Stimulated activated naive B cell treated with anti-CD40 and anti-IgM and Interleukin-4, amounts not matched to agents 10 μg/mL and 1 μg/mL and 100 μg/mL, for 72 hours (primary cell): ENCODE measurements at regions not wholly inside any gene's neighbourhood (a gene's known extent, or its start where the extent isn't known, plus 50 kb on each side); places are given as distances from the start of the nearest gene placed in this dataset.
"Not testable (repeated sequence)": the region's sequence is repeated elsewhere in the genome, so short reads cannot be mapped to it uniquely, and the experiment has no call there.

Source experiments
- ATAC-seq, 2 donors: fragments of 150-1000 bp; cut with Tn5 transposase; replicated peaks; 2 replicates each; pipeline ENCODE4 v1.10.0; 2021; ENCODE audit warnings: moderate library complexity in 1 of 2
- DNase-seq: peaks from one replicate; pipeline ENCODE4 v3.0.0; 2021
- H3K27ac Mint-ChIP-seq: one replicate; pipeline ENCODE4 v1.8.0; 2022; ENCODE audit warnings: mild to moderate bottlenecking, mixed read lengths
- H3K27me3 Mint-ChIP-seq, 2 donors: one replicate each; pipeline ENCODE4 v1.8.0; 2022; ENCODE audit warnings: mixed read lengths in 2 of 2
- H3K36me3 Mint-ChIP-seq, 2 donors: one replicate each; pipeline ENCODE4 v1.8.0; 2022; ENCODE audit warnings: mixed read lengths in 2 of 2, mild to moderate bottlenecking in 1 of 2
- H3K4me1 Mint-ChIP-seq, 2 donors: one replicate each; pipeline ENCODE4 v1.8.0; 2022; ENCODE audit warnings: mixed read lengths in 2 of 2, mild to moderate bottlenecking in 1 of 2
- H3K4me3 Mint-ChIP-seq, 2 donors: one replicate each; pipeline ENCODE4 v1.8.0; 2022; ENCODE audit warnings: mild to moderate bottlenecking in 2 of 2, mixed read lengths in 2 of 2, moderate library complexity in 1 of 2
- H3K9me3 Mint-ChIP-seq, 2 donors: one replicate each; pipeline ENCODE4 v1.8.0; 2022; ENCODE audit warnings: mixed read lengths in 2 of 2, mild to moderate bottlenecking in 1 of 2

GRCh38 chr6:57985734-57986133 is 668.3 kb downstream of the PRIM2 start:
- H3K9me3 Mint-ChIP-seq, ATAC-seq, H3K36me3 Mint-ChIP-seq, H3K4me1 Mint-ChIP-seq, DNase-seq, H3K27me3 Mint-ChIP-seq, H3K27ac Mint-ChIP-seq, H3K4me3 Mint-ChIP-seq: not testable (repeated sequence)

GRCh38 chr6:57986584-57986983 is 669.2 kb downstream of the PRIM2 start:
- ATAC-seq, result peak; percentile 98
- H3K9me3 Mint-ChIP-seq, H3K27ac Mint-ChIP-seq, H3K4me3 Mint-ChIP-seq, H3K36me3 Mint-ChIP-seq, H3K27me3 Mint-ChIP-seq, H3K4me1 Mint-ChIP-seq, DNase-seq: not testable (repeated sequence)

GRCh38 chr6:57989520-57990080 is 672.2 kb downstream of the PRIM2 start:
- H3K9me3 Mint-ChIP-seq, H3K4me1 Mint-ChIP-seq, ATAC-seq, H3K4me3 Mint-ChIP-seq, H3K27me3 Mint-ChIP-seq, DNase-seq, H3K27ac Mint-ChIP-seq, H3K36me3 Mint-ChIP-seq: not testable (repeated sequence)

GRCh38 chr6:57998858-57999619 is 681.6 kb downstream of the PRIM2 start:
- not testable (repeated sequence) for H3K36me3 Mint-ChIP-seq, H3K4me3 Mint-ChIP-seq, H3K27me3 Mint-ChIP-seq, DNase-seq, H3K27ac Mint-ChIP-seq, H3K9me3 Mint-ChIP-seq, H3K4me1 Mint-ChIP-seq, ATAC-seq

- H3K36me3 Mint-ChIP-seq, H3K27me3 Mint-ChIP-seq, ATAC-seq, H3K4me3 Mint-ChIP-seq, H3K9me3 Mint-ChIP-seq, H3K4me1 Mint-ChIP-seq, H3K27ac Mint-ChIP-seq, DNase-seq: not testable (repeated sequence)
Observed at GRCh38 chr6:58000233-58000632, 682.8 kb downstream of the PRIM2 start.

- not testable (repeated sequence) for H3K4me3 Mint-ChIP-seq, H3K27me3 Mint-ChIP-seq, H3K4me1 Mint-ChIP-seq, DNase-seq, H3K36me3 Mint-ChIP-seq, H3K27ac Mint-ChIP-seq
- ATAC-seq, result peak; percentile 51 to 66
- peaks cover 12 to 13% of the 10 kb centered on the region in 2 donors for H3K9me3 Mint-ChIP-seq
Observed at GRCh38 chr6:58003417-58004167, 686.2 kb downstream of the PRIM2 start.

GRCh38 chr6:58007334-58008000 is 690.0 kb downstream of the PRIM2 start:
- H3K4me3 Mint-ChIP-seq, H3K36me3 Mint-ChIP-seq, ATAC-seq, H3K4me1 Mint-ChIP-seq, DNase-seq, H3K27ac Mint-ChIP-seq, H3K27me3 Mint-ChIP-seq: not testable (repeated sequence)
- peaks cover 8 to 13% of the 10 kb centered on the region in 2 donors for H3K9me3 Mint-ChIP-seq

- H3K4me3 Mint-ChIP-seq, ATAC-seq, H3K36me3 Mint-ChIP-seq, H3K4me1 Mint-ChIP-seq, H3K27ac Mint-ChIP-seq, DNase-seq, H3K27me3 Mint-ChIP-seq: not testable (repeated sequence)
- H3K9me3 Mint-ChIP-seq, result peaks cover 8 to 13% of the 10 kb centered on the region in 2 donors
Observed at GRCh38 chr6:58008001-58008335, 690.5 kb downstream of the PRIM2 start.

- ATAC-seq, H3K27ac Mint-ChIP-seq, H3K4me3 Mint-ChIP-seq, DNase-seq, H3K27me3 Mint-ChIP-seq, H3K36me3 Mint-ChIP-seq, H3K4me1 Mint-ChIP-seq, H3K9me3 Mint-ChIP-seq: not testable (repeated sequence)
Observed at GRCh38 chr6:58011954-58012600, 694.6 kb downstream of the PRIM2 start.

- not testable (repeated sequence) for H3K27ac Mint-ChIP-seq, H3K4me3 Mint-ChIP-seq, H3K36me3 Mint-ChIP-seq, ATAC-seq, H3K4me1 Mint-ChIP-seq, H3K27me3 Mint-ChIP-seq, H3K9me3 Mint-ChIP-seq, DNase-seq
Observed at GRCh38 chr6:58016614-58017013, 699.2 kb downstream of the PRIM2 start.

GRCh38 chr6:58028188-58028587 is 710.8 kb downstream of the PRIM2 start:
- DNase-seq, H3K27ac Mint-ChIP-seq, ATAC-seq, H3K4me3 Mint-ChIP-seq, H3K9me3 Mint-ChIP-seq, H3K36me3 Mint-ChIP-seq, H3K27me3 Mint-ChIP-seq, H3K4me1 Mint-ChIP-seq: not testable (repeated sequence)

GRCh38 chr6:58038213-58038612 is 720.8 kb downstream of the PRIM2 start:
- H3K36me3 Mint-ChIP-seq, H3K4me3 Mint-ChIP-seq, H3K27ac Mint-ChIP-seq, H3K9me3 Mint-ChIP-seq, H3K27me3 Mint-ChIP-seq, H3K4me1 Mint-ChIP-seq, ATAC-seq, DNase-seq: not testable (repeated sequence)

- H3K27me3 Mint-ChIP-seq, ATAC-seq, DNase-seq, H3K36me3 Mint-ChIP-seq, H3K4me1 Mint-ChIP-seq, H3K9me3 Mint-ChIP-seq, H3K27ac Mint-ChIP-seq, H3K4me3 Mint-ChIP-seq: not testable (repeated sequence)
Observed at GRCh38 chr6:58046584-58046983, 729.2 kb downstream of the PRIM2 start.

- H3K36me3 Mint-ChIP-seq, H3K4me1 Mint-ChIP-seq, DNase-seq, H3K4me3 Mint-ChIP-seq, H3K27ac Mint-ChIP-seq, H3K9me3 Mint-ChIP-seq, ATAC-seq, H3K27me3 Mint-ChIP-seq: not testable (repeated sequence)
Observed at GRCh38 chr6:58047389-58047788, 730.0 kb downstream of the PRIM2 start.
